Kidney epithelial cell (primary cell): ENCODE measurements at regions not wholly inside any gene's neighbourhood (a gene's known extent, or its start where the extent isn't known, plus 50 kb on each side); places are given as distances from the start of the nearest gene placed in this dataset.

Source experiments
- DNase-seq: peaks from one replicate; pipeline ENCODE4 v3.0.0-alpha.2; 2010; ENCODE audit warnings: low read depth
- H3K27me3 ChIP-seq: 2 replicates; pipeline ENCODE4 v1.6.0; 2011; ENCODE audit warnings: low read length; ENCODE audit not compliant: control insufficient read depth, insufficient read depth
- H3K36me3 ChIP-seq: 2 replicates; pipeline ENCODE4 v1.5.1; 2011; ENCODE audit warnings: low read length; ENCODE audit not compliant: control insufficient read depth, insufficient read depth
- H3K4me3 ChIP-seq: 2 replicates; pipeline ENCODE4 v1.5.1; 2011; ENCODE audit warnings: low read depth, mild to moderate bottlenecking, control low read depth, low read length
- TF ChIP-seq, protein P1 (sequence below): IDR thresholded peaks from 2 replicates; pipeline ENCODE4 v1.5.1; 2011; ENCODE audit warnings: mild to moderate bottlenecking, moderate library complexity, low read length, control low read depth, inconsistent platforms; ENCODE audit not compliant: insufficient read depth, poor library complexity, severe bottlenecking

DNA sequence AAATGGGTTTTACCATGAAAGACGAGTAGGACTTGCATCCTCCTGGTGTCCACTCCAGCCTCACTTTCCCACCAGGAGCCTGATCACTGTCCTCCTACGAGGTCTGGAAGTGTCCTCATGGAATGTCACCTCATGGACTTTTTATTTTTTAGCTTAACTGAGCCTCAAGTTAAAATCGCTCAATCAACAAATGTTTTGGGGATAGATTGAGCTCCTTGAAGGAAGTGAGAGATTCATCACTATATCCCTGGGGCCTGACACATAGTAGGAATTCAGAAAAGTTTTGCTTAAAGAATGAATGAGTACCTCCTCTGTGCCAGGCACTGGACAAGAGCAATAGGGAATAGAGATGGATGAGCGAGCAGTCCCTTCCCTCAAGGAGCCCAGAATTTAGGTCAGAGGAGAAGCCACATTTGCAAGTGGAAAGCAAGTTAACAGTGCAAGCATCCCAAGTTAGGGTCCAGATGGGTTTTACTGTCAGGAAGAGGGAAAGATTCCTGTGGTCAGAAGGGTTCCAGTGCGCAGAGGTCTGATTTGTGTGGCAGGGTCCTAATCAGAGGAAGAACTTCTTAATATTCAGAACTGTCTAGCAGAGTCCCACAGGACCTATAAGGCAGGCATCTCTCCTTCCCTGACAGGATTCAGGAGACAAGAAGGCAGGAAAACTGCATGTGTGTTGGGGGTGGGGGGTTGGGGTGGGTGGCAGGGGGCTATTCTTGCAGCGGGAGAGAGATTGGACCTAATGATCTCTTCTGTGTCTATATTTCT is 67.0 kb downstream of the MYCN start:
- peaks cover 7% of the 10 kb centered on the region for H3K27me3 ChIP-seq
- no peak overlapping the region for H3K4me3 ChIP-seq
- H3K36me3 ChIP-seq = no peaks in the 10 kb centered on the region
- TF ChIP-seq, protein P1, sequence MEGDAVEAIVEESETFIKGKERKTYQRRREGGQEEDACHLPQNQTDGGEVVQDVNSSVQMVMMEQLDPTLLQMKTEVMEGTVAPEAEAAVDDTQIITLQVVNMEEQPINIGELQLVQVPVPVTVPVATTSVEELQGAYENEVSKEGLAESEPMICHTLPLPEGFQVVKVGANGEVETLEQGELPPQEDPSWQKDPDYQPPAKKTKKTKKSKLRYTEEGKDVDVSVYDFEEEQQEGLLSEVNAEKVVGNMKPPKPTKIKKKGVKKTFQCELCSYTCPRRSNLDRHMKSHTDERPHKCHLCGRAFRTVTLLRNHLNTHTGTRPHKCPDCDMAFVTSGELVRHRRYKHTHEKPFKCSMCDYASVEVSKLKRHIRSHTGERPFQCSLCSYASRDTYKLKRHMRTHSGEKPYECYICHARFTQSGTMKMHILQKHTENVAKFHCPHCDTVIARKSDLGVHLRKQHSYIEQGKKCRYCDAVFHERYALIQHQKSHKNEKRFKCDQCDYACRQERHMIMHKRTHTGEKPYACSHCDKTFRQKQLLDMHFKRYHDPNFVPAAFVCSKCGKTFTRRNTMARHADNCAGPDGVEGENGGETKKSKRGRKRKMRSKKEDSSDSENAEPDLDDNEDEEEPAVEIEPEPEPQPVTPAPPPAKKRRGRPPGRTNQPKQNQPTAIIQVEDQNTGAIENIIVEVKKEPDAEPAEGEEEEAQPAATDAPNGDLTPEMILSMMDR = no peak
- DNase-seq = no peak

DNA sequence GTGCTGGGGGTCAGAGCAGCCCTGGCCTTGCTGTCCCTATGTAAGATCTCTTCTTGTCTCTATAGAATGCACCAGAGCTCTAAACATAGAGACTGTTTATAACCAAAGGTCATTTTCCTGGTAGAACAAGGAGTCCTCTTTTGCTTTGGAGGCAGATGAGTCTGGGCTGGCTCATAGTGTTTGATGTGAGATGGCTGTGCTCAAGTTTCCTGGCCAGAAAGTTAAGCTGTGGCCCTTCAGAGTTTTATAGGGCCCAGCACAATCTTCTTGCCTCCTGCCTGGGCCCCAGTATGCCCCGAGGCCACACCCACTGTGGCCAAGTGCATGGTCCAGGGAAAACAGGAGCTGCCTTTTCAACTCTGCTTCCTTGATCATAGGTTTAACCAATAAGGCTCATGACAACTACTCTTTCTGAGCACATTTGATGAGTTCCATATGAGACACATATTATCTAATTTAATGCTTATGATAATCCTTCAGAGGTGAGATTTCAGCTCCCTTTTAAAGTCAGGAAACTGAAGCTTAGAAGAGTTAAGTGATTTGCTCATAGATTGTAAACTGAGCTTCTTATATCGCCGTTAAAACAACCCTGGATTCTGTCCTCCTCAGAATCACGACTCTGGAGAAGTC is 66.3 kb downstream of the MYCN start:
- TF ChIP-seq, protein P1 = no peak
- no peak overlapping the region for H3K4me3 ChIP-seq
- no peaks in the 10 kb centered on the region for H3K36me3 ChIP-seq
- peaks cover 3% of the 10 kb centered on the region for H3K27me3 ChIP-seq
- DNase-seq = no peak

DNA sequence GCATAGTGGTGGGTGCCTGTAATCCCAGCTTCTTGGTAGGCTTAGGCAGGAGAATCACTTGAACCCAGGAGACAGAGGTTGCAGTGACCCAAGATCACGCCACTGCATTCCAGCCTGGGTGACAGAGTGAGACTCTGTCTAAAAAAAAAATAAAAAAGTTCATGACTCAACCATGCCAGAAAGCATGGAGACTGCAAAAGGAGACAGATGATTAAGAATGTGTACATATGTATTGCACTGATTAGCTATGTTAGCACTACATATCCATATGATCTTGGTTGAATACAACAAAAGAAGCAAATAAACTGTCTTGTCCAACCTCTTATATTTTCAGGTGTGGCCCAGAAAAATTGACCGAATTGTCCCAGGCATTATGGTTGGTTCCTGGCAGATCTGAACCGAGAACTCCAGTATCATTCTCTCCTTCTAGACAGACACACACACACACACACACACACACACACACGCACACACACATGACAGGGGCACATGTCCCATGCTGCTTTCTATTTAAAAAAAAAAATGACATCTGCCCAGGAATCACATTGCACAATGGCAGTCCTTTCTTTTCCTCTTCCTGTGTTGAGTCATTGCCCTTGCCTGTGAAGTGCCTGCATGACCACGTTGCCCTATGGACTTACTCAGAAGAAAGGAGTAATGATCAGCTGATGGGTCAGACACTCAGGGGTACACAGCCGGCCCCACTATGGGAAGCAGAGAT is 65.6 kb downstream of the MYCN start:
- H3K36me3 ChIP-seq = no peaks in the 10 kb centered on the region
- H3K27me3 ChIP-seq = no peaks in the 10 kb centered on the region
- TF ChIP-seq, protein P1 = no peak
- H3K4me3 ChIP-seq = no peak overlapping the region
- peak; percentile 42 for DNase-seq

DNA sequence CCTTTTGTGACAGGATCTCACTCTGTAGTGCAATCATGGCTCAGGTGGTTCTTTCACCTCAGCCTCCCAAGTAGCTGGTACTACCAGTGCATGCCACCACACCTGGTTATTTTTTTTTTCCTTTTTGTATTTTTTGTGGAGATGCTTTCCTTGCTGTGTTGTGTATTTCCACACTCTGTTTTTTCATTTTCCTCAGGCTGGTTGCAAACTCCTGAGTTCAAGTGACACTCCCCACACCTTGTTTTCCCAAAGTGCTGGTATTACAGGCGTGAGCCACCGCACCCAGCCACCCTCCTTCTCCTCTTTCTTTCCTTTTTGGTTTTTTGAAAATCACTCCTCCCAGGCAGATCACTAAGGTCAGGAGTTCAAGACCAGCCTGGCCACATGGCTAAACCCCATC is 65.0 kb downstream of the MYCN start:
- TF ChIP-seq, protein P1 = no peak
- H3K4me3 ChIP-seq = no peak overlapping the region
- no peak for DNase-seq
- no peaks in the 10 kb centered on the region for H3K27me3 ChIP-seq
- no peaks in the 10 kb centered on the region for H3K36me3 ChIP-seq

DNA sequence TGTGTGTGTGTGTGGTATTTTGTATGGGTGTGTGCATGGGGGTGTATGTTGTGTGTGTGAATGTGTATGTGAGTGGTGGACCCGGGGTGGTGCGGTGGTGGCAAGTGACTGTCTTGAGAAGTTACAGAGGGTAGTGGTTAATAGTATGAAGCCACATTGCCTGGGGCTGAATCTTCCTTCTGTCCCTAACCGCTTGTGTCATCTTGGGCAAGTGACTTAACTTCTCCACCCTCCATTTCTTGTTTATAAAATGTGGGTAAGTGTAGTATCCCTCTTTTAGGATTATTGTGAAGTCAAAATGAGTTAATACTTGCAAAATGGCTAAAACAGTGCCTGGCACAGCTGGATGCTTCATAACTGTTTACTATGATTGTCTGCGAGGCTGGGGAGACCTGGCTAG is 63.5 kb downstream of the MYCN start:
- TF ChIP-seq, protein P1 = no peak
- no peak overlapping the region for H3K4me3 ChIP-seq
- no peaks in the 10 kb centered on the region for H3K27me3 ChIP-seq
- DNase-seq = no peak
- no peaks in the 10 kb centered on the region for H3K36me3 ChIP-seq
